GM21367 (cell line): ENCODE measurements at regions not wholly inside any gene's neighbourhood (a gene's known extent, or its start where the extent isn't known, plus 50 kb on each side); places are given as distances from the start of the nearest gene placed in this dataset.
"Not testable (repeated sequence)": the region's sequence is repeated elsewhere in the genome, so short reads cannot be mapped to it uniquely, and the experiment has no call there.

Experiments used
- ATAC-seq: cut with Tn5 transposase; IDR thresholded peaks from one replicate; pipeline ENCODE4 v1.9.1; 2021; ENCODE audit not compliant: unreplicated experiment

GRCh38 chr13:58329746-58330145 lies 698.2 kb downstream of the PCDH17 start:
- ATAC-seq, result no peak

GRCh38 chr13:58340895-58341294 lies 709.4 kb downstream of the PCDH17 start:
- ATAC-seq, result no peak

DNA sequence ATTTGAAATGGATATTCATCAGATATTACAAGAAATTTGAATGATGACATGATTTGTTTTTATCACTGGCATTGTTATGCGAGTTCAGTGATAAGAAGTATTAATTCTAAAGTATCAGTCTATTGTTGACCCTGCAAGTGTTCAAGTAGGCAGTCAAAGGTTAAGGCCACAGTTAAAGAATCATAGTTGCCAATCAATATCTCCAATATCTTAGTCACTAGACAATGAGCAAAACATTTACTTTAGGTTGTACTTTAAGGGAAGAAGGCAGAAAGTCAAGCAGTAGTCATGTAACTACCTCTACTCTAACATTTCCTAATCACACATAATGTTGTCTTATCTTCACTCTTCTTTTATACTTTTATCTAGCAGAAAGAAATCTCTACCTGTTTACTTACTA lies 709.8 kb downstream of the PCDH17 start:
- ATAC-seq, result no peak

GRCh38 chr13:58343076-58343475 lies 711.5 kb downstream of the PCDH17 start:
- no peak for ATAC-seq

- ATAC-seq, result not testable (repeated sequence)
These were observed 720.6 kb downstream of the PCDH17 start for GRCh38 chr13:58352100-58352499.

DNA sequence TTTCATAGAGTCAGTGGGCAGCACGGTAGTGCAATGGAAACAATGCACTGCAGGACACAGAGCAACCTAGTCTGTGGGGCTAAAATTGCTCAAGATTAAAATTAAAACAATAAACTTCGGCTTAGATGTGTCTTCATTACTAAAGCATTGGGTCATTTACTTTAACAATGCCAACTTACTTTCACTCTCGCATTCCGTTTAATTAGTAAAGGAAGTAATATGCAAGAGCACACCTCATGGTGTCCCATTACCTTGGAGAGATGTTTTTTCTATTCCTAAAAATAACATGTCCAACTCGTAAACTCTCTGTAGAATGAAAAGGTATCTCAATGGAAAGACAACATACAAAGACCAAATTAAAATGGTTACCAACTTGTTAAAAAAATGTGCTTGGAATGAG lies 738.4 kb downstream of the PCDH17 start:
- ATAC-seq, result no peak

GRCh38 chr13:58376349-58376748 lies 744.8 kb downstream of the PCDH17 start:
- ATAC-seq, result no peak

GRCh38 chr13:58376775-58377174 lies 745.2 kb downstream of the PCDH17 start:
- no peak for ATAC-seq

- ATAC-seq, result no peak
These were observed 747.7 kb downstream of the PCDH17 start for GRCh38 chr13:58379221-58379620.

DNA sequence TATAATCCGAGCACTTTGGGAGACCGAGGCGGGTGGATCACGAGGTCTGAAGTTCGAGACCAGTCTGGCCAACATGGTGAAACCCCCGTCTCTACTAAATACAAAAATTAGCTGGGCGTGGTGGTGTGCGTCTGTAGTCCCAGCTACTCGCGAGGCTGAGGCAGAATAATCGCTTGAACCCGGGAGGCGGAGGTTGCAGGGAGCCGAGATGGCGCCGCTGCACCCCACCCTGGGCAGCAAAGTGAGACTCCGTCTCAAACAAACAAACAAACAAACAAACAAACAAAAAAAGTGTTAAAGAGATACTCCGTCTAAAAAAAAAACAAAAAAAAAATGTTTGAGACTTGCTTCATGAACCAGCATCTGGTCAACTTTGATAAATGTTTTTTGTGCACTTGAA lies 753.8 kb downstream of the PCDH17 start:
- not testable (repeated sequence) for ATAC-seq

DNA sequence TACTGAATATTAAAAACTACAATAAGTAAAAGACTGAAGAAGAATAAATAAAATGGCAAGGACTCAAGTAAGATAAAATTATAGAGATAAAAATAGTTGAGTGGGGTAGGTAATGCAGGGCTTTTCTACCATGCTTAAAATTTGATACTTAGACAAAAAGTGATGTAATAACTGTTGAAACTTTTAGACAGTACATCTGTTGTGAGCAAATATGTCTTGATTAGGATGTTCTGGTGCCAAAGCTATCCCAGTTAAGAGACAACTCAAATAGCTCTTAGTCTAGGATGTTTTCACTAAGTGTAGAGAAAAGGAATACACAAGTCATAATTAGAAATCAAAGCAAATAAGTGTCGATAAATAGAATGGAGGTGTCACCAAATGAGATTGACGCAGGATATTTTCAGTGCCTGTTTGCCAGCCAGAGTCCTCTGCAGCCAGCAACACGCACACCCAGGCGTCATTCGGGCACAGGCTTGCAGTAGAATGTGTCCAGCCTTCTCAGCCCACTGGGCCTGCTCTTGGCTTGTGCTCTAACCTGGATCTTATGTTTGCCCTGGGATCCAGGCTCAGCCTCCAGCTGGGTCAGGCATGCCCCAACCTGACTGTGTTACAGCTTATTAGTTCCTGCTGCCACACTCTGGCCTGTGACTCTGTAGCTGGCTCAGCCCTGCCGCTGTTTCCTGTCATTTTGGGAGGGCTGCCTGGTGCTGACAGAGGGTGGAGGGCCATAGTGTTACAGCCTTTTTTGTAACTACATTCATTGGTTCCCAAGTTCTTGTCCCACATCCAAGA lies 766.2 kb downstream of the PCDH17 start:
- no peak for ATAC-seq

GRCh38 chr13:58399263-58399662 lies 767.7 kb downstream of the PCDH17 start:
- no peak for ATAC-seq

DNA sequence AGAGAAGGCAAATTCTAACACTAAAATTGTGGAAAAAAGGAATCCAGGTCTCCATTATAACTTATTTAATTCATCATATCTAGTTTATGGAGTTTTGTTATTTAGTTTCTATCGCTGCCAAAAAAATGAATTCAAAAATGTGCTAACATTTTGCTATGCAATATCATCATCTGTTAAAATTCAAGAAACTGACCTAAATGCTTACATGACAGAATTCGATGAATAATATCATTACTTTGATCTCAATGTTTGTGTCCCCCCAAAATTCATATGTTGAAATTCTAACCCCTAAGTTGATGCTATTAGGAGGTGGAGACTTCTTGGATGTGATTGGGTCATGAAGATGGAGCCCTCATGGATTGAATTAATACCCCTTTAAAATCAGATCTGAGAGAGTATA lies 775.0 kb downstream of the PCDH17 start:
- ATAC-seq, result no peak

DNA sequence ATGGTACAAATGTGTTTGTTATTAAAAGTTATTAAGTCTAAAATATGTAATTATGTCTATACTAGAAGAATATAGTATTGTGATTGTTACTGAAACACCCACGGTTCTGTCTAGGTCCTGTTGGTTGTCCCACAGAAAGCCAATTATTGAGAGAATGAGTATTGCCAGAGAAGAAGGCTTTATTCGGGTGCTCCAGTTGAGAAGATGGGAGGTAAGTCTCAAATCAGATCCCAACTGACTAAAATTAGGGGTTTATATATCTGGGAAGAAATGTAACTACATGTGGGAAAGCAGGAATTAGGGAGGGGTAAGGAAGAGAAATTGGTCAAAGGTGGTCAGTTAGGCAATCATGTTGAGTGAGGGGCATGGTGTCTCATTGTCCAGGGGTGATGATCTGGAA lies 798.4 kb downstream of the PCDH17 start:
- ATAC-seq, result no peak

DNA sequence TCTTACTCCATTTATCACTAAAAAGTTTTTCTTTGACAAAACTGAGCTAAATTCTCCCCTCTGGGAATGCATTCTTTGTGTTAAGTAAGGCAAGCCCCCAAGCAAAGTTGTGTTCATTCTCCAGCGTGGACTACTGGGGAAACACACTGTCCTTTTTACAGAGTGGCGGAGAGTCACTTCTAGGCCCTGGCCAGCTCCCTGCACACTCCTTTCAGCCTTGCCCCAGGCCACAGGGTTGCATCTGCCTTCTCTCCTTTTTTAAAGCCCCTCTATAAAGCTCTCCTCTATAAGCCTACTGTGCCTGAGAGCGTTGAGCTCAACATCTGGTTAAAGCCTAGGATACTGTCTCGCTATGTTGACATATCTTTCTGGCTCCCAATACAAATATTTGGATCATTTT lies 803.4 kb downstream of the PCDH17 start:
- no peak for ATAC-seq

DNA sequence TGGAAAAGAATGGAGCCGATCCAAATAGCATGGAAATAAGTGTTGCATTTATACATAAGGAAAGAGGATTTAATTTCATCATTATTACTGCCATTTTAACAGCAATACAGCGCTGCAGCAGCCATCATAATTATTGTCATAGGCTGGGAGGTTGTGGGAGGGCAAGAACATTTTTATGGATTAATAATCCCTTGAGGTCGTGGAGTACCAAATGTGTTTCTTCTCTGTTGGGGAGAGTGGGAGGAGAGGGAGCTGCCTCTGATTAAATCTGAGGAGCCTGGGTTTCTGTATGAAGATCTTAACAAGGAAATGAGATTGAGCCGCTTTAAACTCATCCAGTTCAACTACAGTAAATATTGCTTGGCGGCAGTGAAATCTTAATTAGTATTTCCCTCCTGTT lies 805.9 kb downstream of the PCDH17 start:
- ATAC-seq, result no peak

DNA sequence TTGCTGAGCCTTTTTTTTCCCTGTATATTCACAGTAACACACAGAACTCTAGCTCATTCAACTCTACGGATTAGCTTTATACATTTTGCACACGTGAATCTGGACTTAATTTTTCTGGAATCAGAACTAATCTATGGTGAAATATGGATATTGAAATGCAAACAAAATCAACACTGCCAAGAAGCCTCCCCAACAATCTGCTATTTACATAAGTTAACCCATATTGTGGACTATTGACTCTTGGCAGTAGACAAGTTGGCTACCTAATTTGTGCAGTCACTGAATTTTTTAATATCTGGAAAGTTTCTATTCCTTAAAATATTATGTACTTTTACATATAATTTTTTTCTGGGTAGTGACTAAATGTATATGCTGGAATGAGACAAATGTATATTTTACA lies 815.4 kb downstream of the PCDH17 start:
- ATAC-seq, result no peak

DNA sequence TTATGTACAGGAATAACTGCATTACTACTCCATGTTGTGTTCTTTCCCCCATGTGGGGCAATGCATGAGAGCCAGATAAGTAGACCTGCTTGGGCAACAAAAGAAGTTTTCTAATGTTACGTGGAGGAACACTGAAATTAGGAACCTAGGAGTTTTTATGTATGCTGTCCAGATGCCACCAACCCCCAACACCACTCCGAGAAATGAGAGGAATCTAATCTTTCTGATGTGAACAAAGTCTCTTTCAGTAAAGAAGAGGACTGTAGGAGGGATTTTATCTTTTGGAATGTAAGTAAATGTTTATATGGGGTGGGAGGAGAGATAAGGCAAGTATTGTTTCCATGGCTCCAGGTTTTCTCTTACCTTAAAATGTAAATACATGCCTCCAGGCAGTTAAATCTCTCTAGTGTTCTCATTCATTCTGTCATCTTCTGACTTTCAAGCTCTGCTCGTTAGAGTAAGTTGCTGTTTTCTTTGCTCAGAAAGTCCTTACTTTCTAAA lies 820.6 kb downstream of the PCDH17 start:
- ATAC-seq, result no peak

GRCh38 chr13:58455094-58455493 lies 823.5 kb downstream of the PCDH17 start:
- no peak for ATAC-seq

DNA sequence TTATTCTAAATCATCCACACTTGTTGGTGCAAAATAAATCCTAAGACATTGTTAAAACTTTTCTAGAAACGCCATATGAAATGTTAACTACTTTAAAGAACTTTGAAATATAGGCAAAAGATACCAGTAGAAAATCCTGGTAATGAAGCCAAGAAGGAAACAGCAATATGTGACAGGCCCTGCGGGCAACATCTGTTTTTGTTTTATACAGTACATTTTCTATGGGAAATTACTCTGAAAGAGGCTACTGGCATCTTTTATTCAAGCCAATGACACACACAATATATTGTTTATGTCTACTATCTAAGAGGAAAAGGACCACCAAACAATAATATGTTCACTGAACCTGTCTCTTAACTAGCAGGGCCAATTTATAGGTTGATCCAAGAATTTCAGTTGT lies 829.7 kb downstream of the PCDH17 start:
- no peak for ATAC-seq

DNA sequence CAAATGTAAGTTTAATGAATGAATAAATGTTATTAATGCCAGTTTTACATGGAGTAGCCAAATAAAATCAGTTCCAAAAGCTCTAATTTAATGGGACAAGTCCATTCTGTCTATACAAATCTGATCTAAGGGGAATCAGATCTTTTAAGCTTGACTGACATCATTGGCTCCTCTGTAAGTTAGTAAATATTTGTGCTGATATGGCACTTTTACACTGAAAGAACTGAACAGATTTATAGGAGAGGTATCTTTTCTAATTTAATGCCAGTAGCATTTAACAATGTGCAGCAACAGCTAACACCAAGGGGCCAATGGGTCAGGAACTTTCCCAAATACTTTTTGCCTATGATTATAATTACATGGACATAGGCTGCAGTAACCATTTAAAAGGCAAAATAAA lies 832.3 kb downstream of the PCDH17 start:
- no peak for ATAC-seq

- ATAC-seq, result no peak
These were observed 835.6 kb downstream of the PCDH17 start for GRCh38 chr13:58467176-58467575.

- ATAC-seq, result no peak
These were observed 840.9 kb downstream of the PCDH17 start for GRCh38 chr13:58472483-58472882.
